GM23338 (cell line): ENCODE measurements at regions not wholly inside any gene's neighbourhood (a gene's known extent, or its start where the extent isn't known, plus 50 kb on each side); places are given as distances from the start of the nearest gene placed in this dataset.

Source experiments
- EZH2 ChIP-seq: fragments of 200-600 bp; sonication (generic); IDR thresholded peaks from one replicate; pipeline ENCODE4 v1.8.0; 2017; ENCODE audit warnings: antibody characterized with exemption, mild to moderate bottlenecking, low read depth; ENCODE audit not compliant: unreplicated experiment
- POLR2AphosphoS5 ChIP-seq: IDR thresholded peaks from 2 replicates; pipeline ENCODE4 v1.6.1; 2016; ENCODE audit warnings: antibody characterized with exemption, low read depth
- REST ChIP-seq: IDR thresholded peaks from one replicate; pipeline ENCODE4 v1.6.1; 2018; ENCODE audit warnings: antibody characterized with exemption; ENCODE audit not compliant: unreplicated experiment
- ZNF331 ChIP-seq: fragments of 250-450 bp; sonication (Bioruptor Pico); IDR thresholded peaks from 2 replicates; pipeline ENCODE4 v1.5.0; 2020; ENCODE audit warnings: low read depth, mild to moderate bottlenecking, moderate library complexity
- TF ChIP-seq, protein P1 (sequence below), 2 experiments: fragments of 200-600 bp in 1 of 2; sonication (generic) in 1 of 2; conservative IDR thresholded peaks; 2 replicates each; pipeline versions ENCODE4 v1.5.1 to v1.6.1; 2016 to 2017; ENCODE audit warnings: antibody characterized with exemption in 2 of 2, low read depth in 2 of 2, mild to moderate bottlenecking in 2 of 2, moderate library complexity in 1 of 2

DNA sequence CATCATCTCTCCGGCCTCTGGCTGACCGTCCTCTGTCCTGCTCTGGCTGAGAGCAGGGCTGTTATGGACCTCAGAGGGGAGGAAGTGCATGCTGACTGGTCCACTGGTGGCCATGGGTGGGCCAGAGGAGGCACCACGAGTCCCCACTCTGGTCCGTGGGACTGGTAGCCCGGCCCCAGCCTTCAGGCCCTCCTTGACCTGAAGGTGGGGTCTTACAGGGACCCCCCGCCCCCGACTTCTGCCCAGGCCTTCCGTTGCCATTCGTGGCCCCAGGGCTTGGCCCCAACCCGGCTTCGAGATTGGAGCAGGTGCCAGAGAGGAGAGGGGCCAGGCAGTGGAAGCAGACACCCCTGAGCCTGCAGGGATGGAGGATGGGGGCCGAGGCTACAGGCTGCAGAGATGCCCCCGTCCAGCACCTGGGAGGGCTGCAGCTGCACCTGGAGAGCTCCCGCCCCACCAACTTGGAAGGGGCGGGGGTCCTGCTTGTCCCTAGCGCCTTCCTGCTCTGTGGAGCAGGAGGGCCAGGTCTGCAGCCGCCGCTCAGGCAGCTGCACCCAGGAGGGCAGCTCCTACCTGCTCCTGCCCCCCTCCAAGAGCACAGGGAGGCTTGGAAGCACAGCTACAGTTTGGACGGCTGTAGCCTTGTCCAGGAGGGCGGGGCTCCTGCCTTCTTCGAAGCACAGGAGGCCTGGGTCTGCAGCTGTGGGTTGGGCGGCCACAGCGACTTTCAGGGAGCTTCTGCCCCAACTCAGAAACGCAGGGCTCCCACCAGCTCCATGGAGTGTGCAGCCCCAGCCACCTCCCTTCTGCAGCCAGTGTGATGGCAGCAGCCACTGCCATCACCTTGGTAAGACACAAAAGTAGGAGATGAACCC is 142.5 kb downstream of the KLF13 start:
- TF ChIP-seq EZH2 = no peak
- TF ChIP-seq, protein P1, sequence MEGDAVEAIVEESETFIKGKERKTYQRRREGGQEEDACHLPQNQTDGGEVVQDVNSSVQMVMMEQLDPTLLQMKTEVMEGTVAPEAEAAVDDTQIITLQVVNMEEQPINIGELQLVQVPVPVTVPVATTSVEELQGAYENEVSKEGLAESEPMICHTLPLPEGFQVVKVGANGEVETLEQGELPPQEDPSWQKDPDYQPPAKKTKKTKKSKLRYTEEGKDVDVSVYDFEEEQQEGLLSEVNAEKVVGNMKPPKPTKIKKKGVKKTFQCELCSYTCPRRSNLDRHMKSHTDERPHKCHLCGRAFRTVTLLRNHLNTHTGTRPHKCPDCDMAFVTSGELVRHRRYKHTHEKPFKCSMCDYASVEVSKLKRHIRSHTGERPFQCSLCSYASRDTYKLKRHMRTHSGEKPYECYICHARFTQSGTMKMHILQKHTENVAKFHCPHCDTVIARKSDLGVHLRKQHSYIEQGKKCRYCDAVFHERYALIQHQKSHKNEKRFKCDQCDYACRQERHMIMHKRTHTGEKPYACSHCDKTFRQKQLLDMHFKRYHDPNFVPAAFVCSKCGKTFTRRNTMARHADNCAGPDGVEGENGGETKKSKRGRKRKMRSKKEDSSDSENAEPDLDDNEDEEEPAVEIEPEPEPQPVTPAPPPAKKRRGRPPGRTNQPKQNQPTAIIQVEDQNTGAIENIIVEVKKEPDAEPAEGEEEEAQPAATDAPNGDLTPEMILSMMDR (conservative IDR thresholded peaks at IDR 0.05; ENCODE audit: low read depth in 2 of 2) = no peak
- TF ChIP-seq POLR2AphosphoS5 = no peak
- no peak for TF ChIP-seq ZNF331
- no peak for TF ChIP-seq REST
